SU-DHL-6 (cell line): ENCODE measurements at regions not wholly inside any gene's neighbourhood (a gene's known extent, or its start where the extent isn't known, plus 50 kb on each side); places are given as distances from the start of the nearest gene placed in this dataset.

Experiments used
- EZH2phosphoT487 ChIP-seq: fragments of 200-600 bp; sonication (generic), shearing (Covaris generic); conservative IDR thresholded peaks from 2 replicates; pipeline ENCODE4 v1.6.1; 2018; ENCODE audit warnings: mild to moderate bottlenecking, antibody characterized with exemption, low read length, moderate library complexity, mixed read lengths
- TF ChIP-seq, protein P1 (sequence below): fragments of 200-600 bp; sonication (generic); IDR thresholded peaks from one replicate; pipeline ENCODE4 v1.5.1; 2017; ENCODE audit warnings: antibody characterized with exemption, mild to moderate bottlenecking, low read length, moderate library complexity; ENCODE audit not compliant: insufficient read depth, poor library complexity, severe bottlenecking

DNA sequence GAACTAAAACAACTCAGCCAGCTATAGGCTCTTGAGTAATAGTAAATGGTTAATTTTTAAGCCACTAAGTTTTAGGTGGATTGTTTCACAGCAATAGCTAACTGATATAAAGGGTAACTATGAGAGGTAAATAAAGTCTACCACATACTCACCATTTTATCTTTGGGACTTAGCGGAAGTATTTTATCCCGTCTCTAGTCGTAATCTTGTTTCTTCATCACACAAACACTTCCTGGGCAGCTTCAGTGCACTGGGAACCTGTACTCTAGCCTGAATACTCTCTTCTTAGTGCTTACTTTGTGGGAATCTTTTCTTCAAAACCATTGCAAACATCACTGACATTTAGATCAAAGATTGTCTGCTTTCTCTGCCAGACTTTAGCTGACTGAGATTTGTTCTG is 360.5 kb downstream of the EPHA4 start:
- TF ChIP-seq, protein P1, sequence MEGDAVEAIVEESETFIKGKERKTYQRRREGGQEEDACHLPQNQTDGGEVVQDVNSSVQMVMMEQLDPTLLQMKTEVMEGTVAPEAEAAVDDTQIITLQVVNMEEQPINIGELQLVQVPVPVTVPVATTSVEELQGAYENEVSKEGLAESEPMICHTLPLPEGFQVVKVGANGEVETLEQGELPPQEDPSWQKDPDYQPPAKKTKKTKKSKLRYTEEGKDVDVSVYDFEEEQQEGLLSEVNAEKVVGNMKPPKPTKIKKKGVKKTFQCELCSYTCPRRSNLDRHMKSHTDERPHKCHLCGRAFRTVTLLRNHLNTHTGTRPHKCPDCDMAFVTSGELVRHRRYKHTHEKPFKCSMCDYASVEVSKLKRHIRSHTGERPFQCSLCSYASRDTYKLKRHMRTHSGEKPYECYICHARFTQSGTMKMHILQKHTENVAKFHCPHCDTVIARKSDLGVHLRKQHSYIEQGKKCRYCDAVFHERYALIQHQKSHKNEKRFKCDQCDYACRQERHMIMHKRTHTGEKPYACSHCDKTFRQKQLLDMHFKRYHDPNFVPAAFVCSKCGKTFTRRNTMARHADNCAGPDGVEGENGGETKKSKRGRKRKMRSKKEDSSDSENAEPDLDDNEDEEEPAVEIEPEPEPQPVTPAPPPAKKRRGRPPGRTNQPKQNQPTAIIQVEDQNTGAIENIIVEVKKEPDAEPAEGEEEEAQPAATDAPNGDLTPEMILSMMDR = no peak
- TF ChIP-seq EZH2phosphoT487 = no peak
